Stimulated activated CD4-positive, alpha-beta T cell treated with anti-CD3 and anti-CD28 coated beads, Interleukin-15, amount 100 ng/mL, for 48 hours (primary cell): ENCODE measurements at regions not wholly inside any gene's neighbourhood (a gene's known extent, or its start where the extent isn't known, plus 50 kb on each side); places are given as distances from the start of the nearest gene placed in this dataset.
"Not testable (repeated sequence)": the region's sequence is repeated elsewhere in the genome, so short reads cannot be mapped to it uniquely, and the experiment has no call there.

Experiments used
- DNase-seq, 2 donors: peaks; one replicate each; pipeline ENCODE4 v3.0.0-alpha.2; 2020; ENCODE audit warnings: low read depth in 2 of 2

DNA sequence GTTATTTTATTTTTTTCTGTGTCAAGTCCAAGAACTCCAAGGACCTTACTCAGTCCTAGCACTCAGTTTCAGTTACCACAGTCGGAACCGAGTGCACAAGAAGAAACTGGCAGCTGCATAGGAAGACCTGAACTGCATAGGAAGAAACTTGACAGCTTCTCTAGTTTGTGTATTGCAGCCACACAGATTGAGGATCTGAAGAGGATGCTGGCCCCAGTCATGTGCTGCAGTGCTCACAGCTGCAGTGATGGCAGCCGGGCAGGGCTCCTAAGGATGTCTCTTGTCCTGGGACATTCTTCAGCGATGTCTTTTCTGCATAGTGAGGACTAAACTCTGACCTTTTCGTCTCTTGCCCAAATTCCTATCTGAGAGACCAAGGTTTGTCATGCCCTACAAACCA is 261.2 kb downstream of the STIM2 start:
- no peak for DNase-seq

DNA sequence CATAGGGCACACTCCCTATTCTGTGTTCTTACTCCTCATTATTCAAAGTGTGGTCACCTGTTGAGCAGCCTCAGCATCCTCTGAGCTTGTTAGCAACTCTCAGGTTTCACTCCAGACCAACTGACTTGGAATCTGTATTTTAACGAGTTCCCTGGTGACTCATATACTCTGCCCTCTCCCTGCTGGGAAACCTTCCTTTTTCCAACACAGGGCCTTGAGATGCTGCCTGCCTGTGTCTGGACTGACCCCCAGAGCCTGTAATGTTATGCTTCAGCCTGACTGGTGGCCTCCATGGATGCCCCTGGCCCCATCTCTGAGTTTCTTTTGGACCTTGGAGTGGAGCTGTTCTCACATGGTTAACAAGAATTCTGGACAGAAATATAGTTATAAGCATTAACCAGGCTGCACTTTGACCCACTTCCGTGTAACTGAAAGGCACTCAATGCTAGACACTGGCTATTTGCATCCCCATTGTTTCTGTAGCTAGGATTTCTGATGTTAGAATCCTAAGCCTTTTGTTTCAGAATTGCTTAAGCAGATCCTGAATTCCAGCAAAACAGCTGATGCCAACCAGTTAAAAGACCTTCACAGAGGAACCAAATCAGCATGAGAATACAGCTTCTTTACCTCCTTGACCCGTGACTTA is 262.6 kb downstream of the STIM2 start:
- DNase-seq = no peak

DNA sequence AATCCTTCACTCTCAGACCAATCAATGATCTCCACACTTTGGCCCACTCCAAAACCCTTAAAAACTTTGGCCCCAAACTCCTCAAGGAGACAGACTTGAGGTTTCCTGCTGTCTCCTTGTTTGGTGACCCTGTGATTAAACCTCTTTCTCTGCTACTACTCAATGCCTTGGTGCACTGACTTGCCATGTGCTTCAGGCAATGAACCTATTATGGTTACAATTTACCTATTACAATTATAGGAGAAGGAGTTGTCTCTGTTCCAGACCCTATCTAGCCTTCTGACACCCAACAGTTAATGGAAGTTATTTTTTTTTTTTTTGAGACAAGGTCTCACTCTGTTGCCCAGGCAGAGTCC is 263.1 kb downstream of the STIM2 start:
- no peak for DNase-seq

DNA sequence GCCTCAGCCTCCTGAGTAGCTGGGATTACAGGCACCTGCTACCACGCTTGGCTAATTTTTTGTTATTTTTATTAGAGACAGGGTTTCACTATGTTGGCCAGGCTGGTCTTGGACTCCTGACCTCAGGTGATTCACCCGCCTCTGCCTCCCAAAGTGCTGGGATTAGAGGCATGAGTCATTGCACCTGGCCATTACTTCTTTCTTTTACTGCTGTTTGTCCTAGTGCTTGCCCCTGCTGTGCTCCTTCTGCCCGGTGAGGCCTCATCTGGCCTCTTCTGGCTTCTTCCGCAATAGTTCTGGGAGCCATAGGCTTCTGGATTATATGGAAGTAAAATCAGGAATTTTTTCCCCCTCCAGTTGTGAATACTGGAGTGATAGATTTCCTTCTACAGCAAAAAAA is 266.3 kb downstream of the STIM2 start:
- DNase-seq = not testable (repeated sequence)

DNA sequence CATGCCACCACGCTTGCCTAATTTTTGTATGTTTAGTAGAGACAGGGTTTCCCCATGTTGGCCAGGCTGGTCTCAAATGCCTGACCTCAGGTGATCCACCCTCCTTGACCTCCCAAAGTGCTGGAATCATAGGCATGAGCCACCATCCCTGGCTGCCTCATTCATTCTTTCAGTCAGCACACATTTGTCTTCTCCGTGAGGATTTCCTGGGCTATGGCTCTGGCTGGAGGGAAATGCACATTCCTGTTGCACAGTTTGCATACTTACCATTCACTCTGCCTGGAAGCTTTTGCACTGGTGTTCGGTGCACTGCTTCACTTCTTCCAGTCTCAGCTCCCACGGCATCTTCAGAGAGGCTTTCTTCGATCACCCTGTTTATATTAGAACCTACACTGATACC is 267.8 kb downstream of the STIM2 start:
- no peak for DNase-seq

DNA sequence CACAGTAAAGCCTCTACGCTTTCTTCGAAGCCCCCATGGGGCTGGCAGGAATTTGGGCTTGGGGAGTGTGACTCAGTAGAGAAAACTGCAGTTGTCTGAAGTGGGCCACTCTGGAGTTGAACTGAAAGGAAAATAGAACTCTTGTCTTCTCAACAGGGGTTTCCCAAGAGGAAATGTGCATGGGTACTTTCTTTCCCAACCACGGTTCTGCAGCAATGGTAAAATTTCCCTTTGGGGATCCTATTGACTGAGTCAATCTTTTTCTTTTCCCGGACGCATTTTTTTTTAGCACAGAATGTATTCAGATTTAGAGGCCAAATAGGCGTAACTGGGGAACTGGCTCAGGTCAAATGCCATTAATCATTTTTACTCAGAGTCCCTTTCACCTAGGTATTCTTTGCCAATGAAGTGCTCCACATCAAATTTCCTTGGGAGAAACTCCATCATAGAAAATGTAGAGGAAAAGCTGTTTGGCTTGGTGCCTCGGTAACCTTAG is 269.3 kb downstream of the STIM2 start:
- no peak for DNase-seq

DNA sequence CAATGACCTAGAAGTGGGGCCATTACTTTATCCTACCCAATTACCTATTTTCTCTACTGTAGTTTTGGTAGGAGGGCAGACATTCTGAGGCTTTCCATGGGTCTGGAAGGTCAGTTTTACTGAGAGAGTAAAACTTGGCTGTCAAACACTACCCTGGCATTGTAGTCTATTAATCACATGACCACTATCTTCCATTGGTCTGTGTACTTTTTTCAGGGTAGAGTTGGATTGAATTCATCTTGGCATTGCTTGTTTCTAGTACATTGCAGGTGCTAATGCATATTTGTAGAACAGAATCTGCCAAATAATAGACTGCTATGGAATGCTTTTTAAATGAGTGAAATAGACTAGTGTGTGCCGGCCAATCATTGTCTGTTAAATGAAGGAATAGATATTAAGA is 271.9 kb downstream of the STIM2 start:
- no peak for DNase-seq

DNA sequence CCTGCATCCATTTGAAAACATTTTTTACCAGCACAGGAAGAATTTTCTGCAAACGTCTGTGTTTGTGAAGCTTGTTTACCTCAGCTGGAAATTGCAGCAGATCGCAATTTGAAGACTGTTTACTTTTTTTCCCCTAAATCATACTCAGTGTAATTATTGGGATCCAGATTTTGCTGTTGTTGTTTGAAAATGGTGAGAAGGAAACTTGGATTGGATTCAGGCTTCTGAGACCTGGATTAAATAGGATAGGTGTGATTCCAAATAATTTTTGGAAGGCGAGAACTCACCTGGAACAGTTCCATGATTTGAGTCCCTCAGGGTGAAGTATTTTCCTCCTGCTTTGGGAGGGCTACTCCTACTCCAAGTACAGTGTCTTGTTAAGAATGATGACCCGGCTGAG is 279.8 kb downstream of the STIM2 start:
- DNase-seq = no peak

DNA sequence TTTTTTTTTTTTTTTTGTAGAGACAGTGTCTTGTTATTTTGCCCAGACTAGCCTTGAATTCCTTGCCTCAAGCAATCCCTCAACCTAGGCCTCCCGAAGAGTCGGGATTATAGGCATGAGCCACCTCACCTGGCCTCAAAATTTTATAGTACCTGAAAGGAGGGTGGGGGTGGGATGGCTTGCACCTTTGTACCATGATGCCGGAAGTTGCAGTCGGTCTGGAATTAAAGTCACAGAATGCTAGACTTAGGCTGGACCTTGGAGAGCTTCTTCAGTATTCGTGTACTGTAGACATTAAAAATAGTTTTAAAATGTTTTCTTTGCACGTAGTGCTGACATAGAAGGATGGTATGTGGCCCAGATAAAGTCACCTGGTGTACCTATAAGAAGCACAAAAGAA is 280.9 kb downstream of the STIM2 start:
- no peak for DNase-seq

DNA sequence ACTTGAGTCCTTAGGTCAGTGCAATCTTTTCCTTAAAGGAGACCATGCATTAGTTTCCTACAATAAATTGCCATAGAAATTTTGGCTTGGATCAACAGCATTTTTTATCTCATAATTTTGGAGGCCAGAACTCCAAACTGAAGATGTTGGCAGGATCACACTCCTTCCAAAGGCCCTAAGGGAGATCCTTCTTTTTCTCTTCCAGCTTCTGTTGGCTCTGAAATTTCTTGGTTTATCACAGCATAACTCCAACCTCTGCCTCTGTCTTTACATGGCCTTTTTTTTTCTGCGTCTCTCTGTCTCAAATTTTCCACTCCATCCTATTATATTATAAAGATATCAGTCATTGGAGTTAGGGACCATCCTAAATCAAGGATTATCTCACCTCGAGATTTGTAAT is 282.2 kb downstream of the STIM2 start:
- DNase-seq = no peak

DNA sequence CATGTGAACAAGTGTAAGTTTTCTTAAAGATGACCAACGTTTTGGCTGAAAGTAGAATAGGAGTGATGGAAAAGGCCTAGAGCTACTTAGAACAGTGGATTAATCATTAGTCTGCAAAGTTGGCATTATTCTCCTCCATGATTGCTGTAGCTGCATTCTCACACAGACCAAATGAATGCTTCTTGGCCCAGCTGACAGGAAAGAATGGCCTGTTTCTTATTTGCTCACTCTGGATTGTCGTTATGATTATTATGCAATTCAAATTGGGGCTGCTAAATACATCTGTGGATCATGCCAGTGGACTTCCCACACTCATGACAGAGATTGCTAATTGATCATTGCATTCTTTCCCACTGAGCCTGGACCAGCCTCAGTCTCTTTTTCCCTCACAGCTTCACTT is 285.0 kb downstream of the STIM2 start:
- no peak for DNase-seq

DNA sequence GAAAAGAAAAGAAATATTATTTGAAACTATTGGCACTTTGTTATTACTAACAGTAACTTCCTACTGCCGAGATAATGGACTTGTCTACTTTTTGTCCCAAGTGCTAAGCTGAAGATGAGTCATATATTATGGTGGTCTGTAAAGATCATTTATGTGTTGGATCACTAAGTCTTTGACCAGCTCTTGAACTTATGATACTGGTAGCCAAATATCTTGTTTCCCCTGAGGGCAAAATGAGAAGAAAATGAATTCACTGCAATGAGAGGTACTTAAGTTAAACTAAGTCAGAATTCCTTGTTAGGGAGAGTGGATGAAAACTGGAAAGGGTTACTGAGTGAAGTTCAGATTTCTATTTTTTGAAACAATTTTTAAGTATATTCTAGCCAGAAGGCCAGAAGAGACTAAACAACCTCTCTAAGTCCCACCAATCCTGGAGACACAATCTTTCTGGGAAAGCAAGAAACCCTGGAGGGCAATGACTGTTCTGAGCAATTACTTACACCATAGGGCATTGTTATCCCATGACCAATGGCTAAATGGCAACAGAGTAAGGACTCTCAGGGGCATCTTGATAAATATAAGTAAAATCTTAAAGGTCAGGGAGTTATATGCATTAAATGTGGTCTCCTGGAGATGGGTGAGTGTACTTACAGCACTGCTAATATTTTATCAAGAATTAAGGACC is 287.7 kb downstream of the STIM2 start:
- DNase-seq = no peak

DNA sequence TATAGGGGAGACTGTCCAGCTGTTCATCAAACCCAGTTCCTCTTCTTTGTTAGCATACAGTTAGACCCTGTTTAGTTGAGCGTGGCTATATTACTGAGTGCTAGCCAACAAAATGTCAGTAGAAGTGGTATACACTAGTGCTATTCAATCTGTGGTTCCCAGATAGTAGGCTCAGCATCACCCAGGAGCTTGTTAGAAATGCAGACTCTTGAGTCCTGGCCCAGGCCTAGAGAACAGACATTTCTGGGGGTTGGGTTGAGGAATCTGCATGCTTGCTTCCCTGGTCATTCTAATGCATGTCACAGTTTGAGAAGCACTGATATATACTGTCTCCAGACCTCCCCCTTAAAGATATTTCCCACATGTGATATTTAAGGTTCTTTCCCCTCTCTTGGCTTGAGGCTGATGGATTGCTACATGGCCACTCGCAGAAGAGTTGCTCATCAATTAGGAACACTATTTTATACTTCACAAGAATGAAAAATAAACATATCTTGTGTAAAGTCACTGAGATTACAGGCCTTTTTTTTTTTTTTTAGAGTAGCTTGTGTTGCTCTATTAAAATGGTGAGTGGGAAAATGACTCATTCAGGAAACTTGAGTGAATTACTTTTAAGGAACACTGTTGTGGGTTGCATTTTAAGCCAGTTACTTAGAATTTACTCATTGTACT is 289.0 kb downstream of the STIM2 start:
- DNase-seq = no peak

DNA sequence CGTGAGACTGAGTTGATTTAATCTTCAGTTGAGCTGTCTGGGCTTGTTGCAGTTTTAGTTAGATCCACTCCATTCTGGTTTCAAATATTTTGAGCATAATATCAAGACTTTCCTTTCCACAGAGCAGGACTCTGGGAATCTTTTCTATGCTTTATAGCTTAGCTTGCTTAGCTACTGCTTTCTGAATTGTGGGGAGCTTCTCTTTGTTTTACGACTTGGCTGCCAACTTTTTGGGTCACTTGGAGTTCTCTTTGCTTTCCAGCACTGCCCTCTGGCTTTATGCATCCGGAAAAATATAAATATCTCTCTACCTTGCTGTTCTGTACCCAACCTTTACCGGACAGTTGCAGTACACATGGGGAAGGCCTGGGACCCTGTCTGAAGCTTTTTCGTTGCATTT is 292.1 kb downstream of the STIM2 start:
- DNase-seq = no peak

DNA sequence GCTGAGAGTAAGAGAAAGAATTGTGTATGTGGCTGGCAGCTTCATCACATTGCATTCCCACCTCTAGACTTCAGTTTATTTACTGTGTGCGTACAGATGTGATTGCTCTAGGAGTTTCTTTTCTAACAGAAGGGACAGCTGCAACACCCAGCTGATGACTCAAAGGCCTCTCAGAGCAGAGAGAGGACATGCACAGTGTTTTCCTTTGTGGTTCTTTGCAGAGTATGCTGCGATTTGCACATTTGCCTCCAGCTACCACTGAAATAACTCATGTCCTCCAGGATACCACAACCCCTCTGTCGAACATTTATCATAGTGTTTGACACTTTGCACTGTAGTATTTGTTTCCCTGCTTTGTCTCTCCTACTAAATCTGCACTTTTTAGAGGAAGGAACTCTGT is 294.1 kb downstream of the STIM2 start:
- DNase-seq = no peak

DNA sequence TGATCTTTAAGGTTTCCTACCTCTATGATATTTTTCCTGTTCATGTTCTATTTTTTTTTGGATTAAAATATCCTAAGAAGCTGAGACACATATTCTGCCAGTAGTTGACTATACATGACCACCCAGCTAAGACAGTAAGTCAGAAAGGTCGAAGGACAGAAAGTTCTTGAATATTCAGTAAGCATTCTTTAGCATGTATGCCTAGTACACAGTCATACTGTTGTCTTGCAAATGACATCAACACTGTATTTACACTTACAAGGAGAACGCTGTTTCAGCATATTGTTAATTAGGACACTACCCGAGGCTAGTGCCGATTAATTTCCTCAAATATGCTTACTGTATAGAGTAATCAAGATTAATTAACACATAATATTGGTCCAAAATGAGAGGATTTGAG is 300.6 kb downstream of the STIM2 start:
- no peak for DNase-seq

DNA sequence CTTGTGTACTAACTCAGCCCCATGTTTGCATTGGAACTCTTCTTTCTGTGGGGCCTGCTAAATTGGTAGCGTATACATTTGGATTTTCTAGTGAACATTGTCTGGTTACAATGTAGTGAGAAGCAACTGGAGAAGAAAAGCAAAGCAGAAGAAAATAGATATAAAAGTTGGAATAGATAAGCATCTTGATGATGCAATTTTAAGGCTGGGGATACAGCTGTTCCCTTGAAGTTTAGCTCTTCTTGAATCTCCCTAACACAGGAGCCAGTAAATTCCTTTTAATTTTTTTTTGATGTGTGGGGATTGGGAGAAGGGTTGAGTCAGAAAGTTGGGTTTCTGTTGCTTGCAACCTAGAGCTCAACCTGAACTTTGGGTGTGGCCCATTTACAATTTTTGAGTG is 308.1 kb downstream of the STIM2 start:
- DNase-seq = no peak

DNA sequence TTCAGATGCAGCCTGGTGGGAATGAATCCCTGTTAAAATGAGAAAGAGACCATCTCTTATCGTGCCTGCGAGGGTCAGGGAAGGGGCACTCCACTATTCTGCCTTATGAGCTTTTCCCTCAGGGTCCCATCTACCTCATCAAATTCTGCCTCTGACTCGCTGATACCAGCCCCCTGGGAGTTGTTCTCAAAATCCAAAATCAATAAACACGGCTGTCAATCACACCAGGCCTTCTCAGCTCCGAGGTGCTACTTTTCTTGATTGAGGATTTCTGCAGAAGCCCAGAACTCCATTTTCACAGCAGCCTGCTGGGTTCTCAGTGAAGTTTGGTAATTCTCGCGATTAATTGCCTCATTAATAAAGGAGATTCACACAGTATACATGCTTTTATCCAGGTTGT is 312.6 kb downstream of the STIM2 start:
- DNase-seq = no peak

DNA sequence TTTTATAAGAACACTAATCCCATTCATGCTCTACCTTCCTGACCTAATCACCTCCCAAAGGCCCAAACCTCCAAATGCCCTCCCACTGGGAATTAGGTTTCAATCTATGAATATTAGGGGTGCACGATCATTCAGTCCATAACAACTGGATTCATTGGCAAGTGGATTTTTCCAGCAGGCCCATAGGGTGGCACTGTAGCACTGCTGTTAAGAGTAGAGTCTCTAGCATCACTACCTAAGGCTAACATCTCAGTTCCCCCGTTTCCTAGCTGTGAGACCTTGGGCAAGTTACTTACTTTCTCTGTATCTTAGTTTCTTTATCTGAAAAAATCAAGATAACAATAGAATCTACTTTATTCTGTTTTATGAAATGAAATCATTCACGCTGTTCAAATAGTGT is 315.8 kb downstream of the STIM2 start:
- DNase-seq = no peak

DNA sequence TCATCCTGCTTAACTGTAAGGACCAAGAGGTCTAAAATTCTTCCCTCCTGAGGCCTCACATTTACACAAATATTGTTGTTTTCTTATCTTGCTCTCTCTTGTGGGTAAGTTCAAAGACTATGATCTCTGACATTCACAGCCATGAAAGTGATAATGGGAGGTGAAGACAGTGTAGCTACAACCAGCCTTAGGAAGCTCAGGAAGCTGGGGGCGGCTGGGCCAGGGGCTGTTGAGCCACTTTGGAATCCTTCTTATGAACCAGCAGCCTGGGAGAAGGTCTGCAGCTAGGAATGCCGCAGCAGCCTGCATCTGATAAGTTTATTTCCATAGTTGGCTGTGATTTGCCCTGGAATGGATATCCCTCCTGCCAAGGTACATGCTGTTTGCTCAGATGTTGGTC is 316.2 kb downstream of the STIM2 start:
- no peak for DNase-seq

DNA sequence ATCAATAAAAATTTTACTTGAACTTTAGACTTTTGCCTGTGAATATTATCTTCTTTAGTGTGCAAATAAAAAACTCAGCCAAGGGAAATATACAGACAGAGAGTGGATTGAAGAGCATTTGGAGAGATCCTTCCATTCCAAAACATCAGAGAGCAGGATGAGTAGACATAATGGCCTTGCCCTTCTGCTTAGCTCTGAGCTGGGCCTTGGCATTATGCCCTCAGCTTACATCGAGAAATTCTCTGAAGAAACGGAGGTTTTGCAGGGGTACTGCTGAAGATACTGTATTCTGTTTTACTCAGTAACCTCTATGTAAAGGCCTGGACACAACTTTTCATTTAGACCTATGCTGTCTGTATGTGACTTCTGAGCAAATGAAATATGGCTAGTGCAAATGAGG is 317.4 kb downstream of the STIM2 start:
- no peak for DNase-seq

DNA sequence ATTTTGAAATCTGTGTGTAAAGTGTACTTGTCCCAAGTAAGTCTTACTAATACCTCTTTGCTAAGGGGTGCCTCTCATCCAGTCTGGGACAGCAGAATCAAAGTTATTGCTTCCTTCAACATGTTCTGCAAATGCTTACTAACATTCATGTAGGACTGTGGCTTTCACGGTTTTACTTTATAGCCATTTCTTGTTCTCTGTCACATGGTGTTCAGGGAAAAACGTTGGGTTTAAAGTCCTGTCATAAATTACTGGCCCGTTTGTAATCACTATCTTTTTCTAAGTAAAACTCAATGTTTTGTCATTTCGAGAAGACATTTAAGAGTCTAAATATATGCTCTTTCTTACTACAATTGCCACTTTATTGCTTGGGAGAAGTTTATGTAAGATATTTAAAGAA is 321.1 kb downstream of the STIM2 start:
- no peak for DNase-seq

DNA sequence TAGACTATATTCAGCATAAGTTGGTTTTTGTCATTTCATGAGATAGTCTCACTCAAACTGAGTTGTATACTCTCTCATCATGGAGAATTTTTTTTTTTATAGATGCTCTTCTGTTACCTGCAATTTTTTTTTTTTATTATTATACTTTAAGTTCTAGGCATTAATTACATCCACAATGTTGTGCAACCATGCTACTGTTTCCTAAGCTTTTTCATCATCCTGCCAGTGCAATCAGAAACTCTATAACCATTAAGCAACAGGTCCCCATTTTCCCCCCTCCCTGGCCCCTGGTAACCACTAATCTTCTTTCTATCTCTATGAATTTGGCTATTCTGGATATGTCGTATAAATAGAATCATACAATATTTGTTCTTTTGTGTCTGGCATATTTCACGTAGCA is 321.6 kb downstream of the STIM2 start:
- DNase-seq = no peak
